HepG2 (cell line): ENCODE measurements at regions not wholly inside any gene's neighbourhood (a gene's known extent, or its start where the extent isn't known, plus 50 kb on each side); places are given as distances from the start of the nearest gene placed in this dataset.

Source experiments
- BHLHE40 ChIP-seq: IDR thresholded peaks from 2 replicates; pipeline ENCODE4 v1.6.1; 2011; ENCODE audit warnings: low read length, improper control_type of control experiment
- NCOR1 ChIP-seq: fragments of 200-600 bp; sonication (generic); IDR thresholded peaks from 2 replicates; pipeline ENCODE4 v1.7.0; 2017; ENCODE audit warnings: antibody characterized with exemption, low read length, borderline replicate concordance
- PAWR ChIP-seq: sonication (generic); formaldehyde crosslinking; IDR thresholded peaks from 2 replicates; pipeline ENCODE4 v1.4.0; 2020; ENCODE audit warnings: missing genetic modification reagents, mild to moderate bottlenecking, borderline replicate concordance
- ZBTB26 ChIP-seq: IDR thresholded peaks from 2 replicates; pipeline ENCODE4 v1.6.1; 2016; ENCODE audit warnings: missing compliant biosample characterization, missing genetic modification reagents, borderline replicate concordance
- ZNF460 ChIP-seq: sonication (generic); formaldehyde crosslinking; IDR thresholded peaks from 2 replicates; pipeline ENCODE4 v1.5.1; 2020; ENCODE audit warnings: missing genetic modification reagents, mild to moderate bottlenecking, borderline replicate concordance
- ZNF761 ChIP-seq: sonication (generic); formaldehyde crosslinking; conservative IDR thresholded peaks from 2 replicates; pipeline ENCODE4 v1.4.0; 2020; ENCODE audit warnings: mild to moderate bottlenecking, missing genetic modification reagents

DNA sequence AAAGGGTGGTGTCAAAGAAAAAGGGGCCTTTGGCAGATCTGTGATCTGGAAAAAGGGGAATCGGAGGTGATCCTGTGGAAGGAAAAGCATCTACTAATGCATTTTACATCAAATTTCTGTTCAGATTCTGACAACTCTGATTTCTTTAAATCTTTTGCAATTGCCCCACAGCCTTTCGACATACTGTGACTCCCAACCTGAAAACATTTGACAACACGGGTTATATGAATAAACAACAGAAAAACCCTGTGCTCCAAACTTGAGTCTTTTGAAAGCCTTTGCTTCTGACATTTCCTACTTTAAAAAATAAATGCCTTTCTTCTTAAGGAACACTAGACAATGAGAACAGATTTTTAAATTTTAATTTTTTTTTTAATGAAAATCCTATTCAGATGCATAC, 231.9 kb upstream of the HMGA2 start:
- TF ChIP-seq ZNF460 (CRISPR knock-in tag) (no peak), NCOR1 (no peak), BHLHE40 (no peak), ZNF761 (CRISPR knock-in tag) (no peak), PAWR (CRISPR knock-in tag) (no peak), ZBTB26 (no peak)
